ENCODE measurements at regions not wholly inside any gene's neighbourhood (a gene's known extent, or its start where the extent isn't known, plus 50 kb on each side); places are given as distances from the start of the nearest gene placed in this dataset.

DNA sequence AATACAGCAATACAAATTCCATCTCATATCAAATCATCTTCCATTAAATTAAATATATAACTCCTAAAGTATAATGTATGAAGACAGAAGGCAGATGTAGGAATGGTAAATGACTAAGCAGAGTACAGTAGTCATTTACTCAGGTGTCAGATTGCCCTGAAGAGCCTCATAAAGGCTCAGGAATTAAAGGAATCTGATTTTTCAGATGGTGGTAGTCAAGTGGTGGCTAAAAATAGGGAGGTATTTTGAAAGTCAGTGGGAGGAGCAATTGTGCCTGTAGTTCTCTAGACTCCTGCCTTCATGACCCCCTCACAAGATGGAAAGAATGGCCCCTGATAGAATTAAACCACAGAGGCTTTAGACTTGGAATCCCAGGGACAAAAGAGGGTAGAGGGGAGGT lies 142.7 kb upstream of the SYNPR start:
- TF ChIP-seq EP300 (IDR thresholded peaks at IDR 0.05; ENCODE audit: borderline replicate concordance) (no peak), YY1 (IDR thresholded peaks at IDR 0.05; ENCODE audit: low read depth) (no peak), USF1 (IDR thresholded peaks at IDR 0.05) (no peak), REST (IDR thresholded peaks at IDR 0.05; ENCODE audit: low read depth) (no peak), EGR1 (IDR thresholded peaks at IDR 0.05) (no peak), TAF1 (IDR thresholded peaks at IDR 0.05; ENCODE audit: low read depth) (no peak), CEBPB (IDR thresholded peaks at IDR 0.05) (no peak), CREB1 (IDR thresholded peaks at IDR 0.05; ENCODE audit: low read depth) (no peak), FOXM1 (IDR thresholded peaks at IDR 0.05; ENCODE audit: borderline replicate concordance, low read depth) (no peak), RAD21 (IDR thresholded peaks at IDR 0.05; ENCODE audit: low read depth) (no peak), TEAD4 (IDR thresholded peaks at IDR 0.05) (no peak), NFIC (IDR thresholded peaks at IDR 0.05) (no peak)
- TF ChIP-seq, protein P1, sequence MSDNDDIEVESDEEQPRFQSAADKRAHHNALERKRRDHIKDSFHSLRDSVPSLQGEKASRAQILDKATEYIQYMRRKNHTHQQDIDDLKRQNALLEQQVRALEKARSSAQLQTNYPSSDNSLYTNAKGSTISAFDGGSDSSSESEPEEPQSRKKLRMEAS (IDR thresholded peaks at IDR 0.05), result no peak
